ENCODE measurements at regions not wholly inside any gene's neighbourhood (a gene's known extent, or its start where the extent isn't known, plus 50 kb on each side); places are given as distances from the start of the nearest gene placed in this dataset.

- TF ChIP-seq POLR2A (IDR thresholded peaks at IDR 0.05; ENCODE audit: low read depth, low read length), result no peak
- TF ChIP-seq POLR2AphosphoS5 (IDR thresholded peaks at IDR 0.05; ENCODE audit: low read depth, low read length), result no peak
Measured at GRCh38 chr16:58962811-58963210, 228.7 kb upstream of the GOT2 start.

Measured in GM12892 (cell line).